Breast epithelium (tissue), 4 donors: ENCODE measurements at regions not wholly inside any gene's neighbourhood (a gene's known extent, or its start where the extent isn't known, plus 50 kb on each side); places are given as distances from the start of the nearest gene placed in this dataset.

Experiments
- DNase-seq, 2 donors: peaks; one replicate each; pipeline ENCODE4 v3.0.0-alpha.2; 2019; ENCODE audit warnings: low spot score in 2 of 2
- H3K27ac ChIP-seq, 2 donors: fragments of 200-600 bp; sonication (generic) in 1 of 2; one replicate each; pipeline ENCODE4 v1.5.1; 2016 to 2019; ENCODE audit warnings: mild to moderate bottlenecking in 1 of 2
- H3K27me3 ChIP-seq, 2 donors: fragments of 200-600 bp; sonication (generic) in 1 of 2; one replicate each; pipeline versions ENCODE4 v1.5.1 to v1.6.0; 2017 to 2019; ENCODE audit warnings: control low read depth in 1 of 2, mild to moderate bottlenecking in 1 of 2
- H3K36me3 ChIP-seq: fragments of 200-600 bp; one replicate; pipeline ENCODE4 v1.5.1; 2019
- H3K4me1 ChIP-seq, 2 donors: fragments of 200-600 bp; sonication (generic); one replicate each; pipeline ENCODE4 v1.5.1; 2016 to 2019; ENCODE audit warnings: control low read depth in 1 of 2
- H3K4me3 ChIP-seq, 3 donors: fragments of 200-600 bp; sonication (generic); 1 replicate in 2 of 3; 2 replicates in 1 of 3; pipeline ENCODE4 v1.5.1; 2016 to 2019; ENCODE audit warnings: mild to moderate bottlenecking in 3 of 3, moderate library complexity in 2 of 3
- H3K9me3 ChIP-seq, 2 donors: fragments of 200-600 bp; sonication (generic) in 1 of 2; one replicate each; pipeline ENCODE4 v1.5.1; 2016 to 2019; ENCODE audit warnings: control low read depth in 1 of 2
- CTCF ChIP-seq, 3 donors: fragments of 450-650 bp; IDR thresholded peaks; one replicate each; pipeline ENCODE4 v1.5.1; 2016 to 2017; ENCODE audit warnings: antibody characterized with exemption in 3 of 3, mild to moderate bottlenecking in 3 of 3, moderate library complexity in 3 of 3
- POLR2A ChIP-seq: fragments of 450-650 bp; IDR thresholded peaks from one replicate; pipeline ENCODE4 v1.6.1; 2016; ENCODE audit warnings: antibody characterized with exemption, mild to moderate bottlenecking, moderate library complexity
- POLR2AphosphoS5 ChIP-seq, 3 donors: sonication (generic); formaldehyde crosslinking; IDR thresholded peaks; one replicate each; pipeline ENCODE4 v1.6.1; 2017; ENCODE audit warnings: antibody characterized with exemption in 3 of 3
- intact Hi-C: fragments of 100-400 bp; cut with DNase I; formaldehyde crosslinking; loops from one replicate; pipeline ENCODE4 v1.15.1; 2023; ENCODE audit warnings: low total_unique reads

- Histone ChIP-seq H3K4me1 (no peaks in the 10 kb centered on the region), H3K4me3 (no peak overlapping the region), H3K9me3 (peaks cover 0 to 13% of the 10 kb centered on the region in 2 donors), H3K27me3 (no peaks in the 10 kb centered on the region), H3K27ac (no peak overlapping the region), H3K36me3 (no peaks in the 10 kb centered on the region)
- no peak for DNase-seq
- no peak for TF ChIP-seq POLR2AphosphoS5 (IDR thresholded peaks at IDR 0.05)
- intact Hi-C loops, result loop anchor here (5.0 kb wide), 1 partner anchor 566 kb away; no protein-coding TSS in a partner anchor
These were observed 222.4 kb downstream of the HHIP start for GRCh38 chr4:144868309-144868708.

- intact Hi-C loops, result no loop called here
- no peak overlapping the region for H3K27ac ChIP-seq
- DNase-seq, result no peak
- no peaks in the 10 kb centered on the region for H3K27me3 ChIP-seq
- TF ChIP-seq POLR2A (no peak), POLR2AphosphoS5 (IDR thresholded peaks at IDR 0.05) (no peak), CTCF (IDR thresholded peaks at IDR 0.05) (no peak)
- no peaks in the 10 kb centered on the region for H3K9me3 ChIP-seq
- H3K4me1 ChIP-seq, result no peaks in the 10 kb centered on the region
- H3K4me3 ChIP-seq, result no peak overlapping the region
- H3K36me3 ChIP-seq, result no peaks in the 10 kb centered on the region
These were observed 225.3 kb downstream of the ANAPC10 start for GRCh38 chr4:144872508-144873225.

- TF ChIP-seq POLR2A (no peak), CTCF (IDR thresholded peaks at IDR 0.05) (no peak), POLR2AphosphoS5 (IDR thresholded peaks at IDR 0.05) (no peak)
- H3K4me3 ChIP-seq, result no peak overlapping the region
- H3K27me3 ChIP-seq, result no peaks in the 10 kb centered on the region
- H3K36me3 ChIP-seq, result no peaks in the 10 kb centered on the region
- intact Hi-C loops, result no loop called here
- H3K27ac ChIP-seq, result no peak overlapping the region
- H3K9me3 ChIP-seq, result no peaks in the 10 kb centered on the region
- no peaks in the 10 kb centered on the region for H3K4me1 ChIP-seq
- no peak for DNase-seq
These were observed 224.6 kb downstream of the ANAPC10 start for GRCh38 chr4:144873226-144873990.

- H3K4me1 ChIP-seq, result no peaks in the 10 kb centered on the region
- H3K27me3 ChIP-seq, result no peaks in the 10 kb centered on the region
- no peak overlapping the region for H3K27ac ChIP-seq
- H3K36me3 ChIP-seq, result no peaks in the 10 kb centered on the region
- H3K4me3 ChIP-seq, result no peak overlapping the region
- no peak for DNase-seq
- H3K9me3 ChIP-seq, result no peaks in the 10 kb centered on the region
- intact Hi-C loops, result no loop called here
- no peak for TF ChIP-seq POLR2AphosphoS5 (IDR thresholded peaks at IDR 0.05)
- no peak for TF ChIP-seq POLR2A
- TF ChIP-seq CTCF (IDR thresholded peaks at IDR 0.05), result no peak
These were observed 203.4 kb downstream of the ANAPC10 start for GRCh38 chr4:144894573-144894972.

- no peaks in the 10 kb centered on the region for H3K36me3 ChIP-seq
- no peak for DNase-seq
- H3K4me1 ChIP-seq, result no peaks in the 10 kb centered on the region
- H3K27ac ChIP-seq, result no peak overlapping the region
- TF ChIP-seq CTCF (IDR thresholded peaks at IDR 0.05) (no peak), POLR2A (no peak), POLR2AphosphoS5 (IDR thresholded peaks at IDR 0.05) (no peak)
- H3K9me3 ChIP-seq, result no peaks in the 10 kb centered on the region
- no peaks in the 10 kb centered on the region for H3K27me3 ChIP-seq
- no peak overlapping the region for H3K4me3 ChIP-seq
- intact Hi-C loops, result no loop called here
These were observed 198.6 kb downstream of the ANAPC10 start for GRCh38 chr4:144899393-144899792.
